Neuronal stem cell (in vitro differentiated cells): ENCODE measurements at regions not wholly inside any gene's neighbourhood (a gene's known extent, or its start where the extent isn't known, plus 50 kb on each side); places are given as distances from the start of the nearest gene placed in this dataset.

ENCODE experiments used
- DNase-seq: peaks from one replicate; pipeline ENCODE4 v3.0.0-alpha.2; 2013; ENCODE audit warnings: low spot score
- H2AFZ ChIP-seq: one replicate; pipeline ENCODE4 v1.6.1; 2013; ENCODE audit warnings: mild to moderate bottlenecking, low read length, inconsistent platforms
- H2AK5ac ChIP-seq: 2 replicates; pipeline ENCODE4 v1.6.1; 2013; ENCODE audit warnings: low read depth, mild to moderate bottlenecking, inconsistent platforms, low read length, moderate library complexity, mixed read lengths
- H2BK120ac ChIP-seq: 2 replicates; pipeline ENCODE4 v1.6.1; 2013; ENCODE audit warnings: low read depth, mild to moderate bottlenecking, inconsistent platforms, low read length, moderate library complexity, mixed read lengths
- H2BK12ac ChIP-seq: one replicate; pipeline ENCODE4 v1.6.1; 2013; ENCODE audit warnings: low read length, inconsistent platforms
- H2BK15ac ChIP-seq: 2 replicates; pipeline ENCODE4 v1.6.1; 2013; ENCODE audit warnings: mild to moderate bottlenecking, low read length, inconsistent platforms, mixed read lengths
- H2BK5ac ChIP-seq: one replicate; pipeline ENCODE4 v1.6.1; 2013; ENCODE audit warnings: inconsistent platforms, mild to moderate bottlenecking, low read length, moderate library complexity
- H3K14ac ChIP-seq: one replicate; pipeline ENCODE4 v1.6.1; 2013; ENCODE audit warnings: low read length, inconsistent platforms
- H3K18ac ChIP-seq: 2 replicates; pipeline ENCODE4 v1.6.1; 2013; ENCODE audit warnings: low read length, inconsistent platforms
- H3K23ac ChIP-seq: 2 replicates; pipeline ENCODE4 v1.6.1; 2013; ENCODE audit warnings: low read depth, mild to moderate bottlenecking, mixed read lengths, low read length, inconsistent platforms; ENCODE audit not compliant: poor library complexity
- H3K27ac ChIP-seq: replicated peaks from 3 replicates; pipeline ENCODE4 v1.5.1; 2013; ENCODE audit warnings: low read length, inconsistent platforms
- H3K27me3 ChIP-seq, 3 experiments: 2 replicates each; pipeline ENCODE4 v1.6.1; 2013; ENCODE audit warnings: low read length in 3 of 3, mild to moderate bottlenecking in 2 of 3, inconsistent platforms in 1 of 3, low read depth in 1 of 3, mixed read lengths in 1 of 3, moderate library complexity in 1 of 3; ENCODE audit not compliant: control insufficient read depth in 3 of 3, insufficient read depth in 3 of 3
- H3K36me3 ChIP-seq, 2 donors: replicated peaks in 1 of 2; 2 replicates each; pipeline ENCODE4 v1.6.1; 2013; ENCODE audit warnings: low read length in 2 of 2; ENCODE audit not compliant: control insufficient read depth in 2 of 2, insufficient read depth in 2 of 2
- H3K4ac ChIP-seq: 2 replicates; pipeline ENCODE4 v1.6.1; 2013; ENCODE audit warnings: inconsistent platforms, mild to moderate bottlenecking, low read length, moderate library complexity
- H3K4me1 ChIP-seq, 2 donors: 1 replicate in 1 of 2; 2 replicates in 1 of 2; pipeline ENCODE4 v1.6.1; 2013; ENCODE audit warnings: low read length in 2 of 2, low read depth in 1 of 2; ENCODE audit not compliant: control insufficient read depth in 2 of 2, insufficient read depth in 1 of 2
- H3K4me2 ChIP-seq: one replicate; pipeline ENCODE4 v1.6.1; 2013; ENCODE audit warnings: mild to moderate bottlenecking, low read length, inconsistent platforms; ENCODE audit not compliant: insufficient read depth, poor library complexity, severe bottlenecking
- H3K4me3 ChIP-seq, 2 donors: 2 replicates each; pipeline ENCODE4 v1.5.1; 2013; ENCODE audit warnings: low read length in 2 of 2, mild to moderate bottlenecking in 2 of 2, inconsistent platforms in 1 of 2, moderate library complexity in 1 of 2
- H3K79me1 ChIP-seq: one replicate; pipeline ENCODE4 v1.6.1; 2013; ENCODE audit warnings: low read depth, mild to moderate bottlenecking, inconsistent platforms, low read length, moderate library complexity
- H3K9ac ChIP-seq: one replicate; pipeline ENCODE4 v1.6.1; 2013; ENCODE audit warnings: mild to moderate bottlenecking, low read depth, low read length, inconsistent platforms; ENCODE audit not compliant: poor library complexity
- H3K9me3 ChIP-seq, 2 donors: replicated peaks in 1 of 2; 2 replicates each; pipeline versions ENCODE3 to v1.6.1; 2013; ENCODE audit warnings: low read length in 2 of 2, mild to moderate bottlenecking in 2 of 2, inconsistent platforms in 1 of 2, low read depth in 1 of 2, mixed read lengths in 1 of 2, moderate library complexity in 1 of 2; ENCODE audit not compliant: control insufficient read depth in 2 of 2, insufficient read depth in 1 of 2
- H4K8ac ChIP-seq: one replicate; pipeline ENCODE4 v1.6.1; 2013; ENCODE audit warnings: low read depth, mild to moderate bottlenecking, inconsistent platforms, low read length, moderate library complexity
- H4K91ac ChIP-seq: one replicate; pipeline ENCODE4 v1.6.1; 2013; ENCODE audit warnings: low read length, low read depth, mild to moderate bottlenecking, inconsistent platforms; ENCODE audit not compliant: poor library complexity
- WGBS, 2 donors: extraction: QIAGEN DNeasy Blood & Tissue Kit; methylation state at CpG; one replicate each; pipeline ENCODE4 v1.1.7; 2013; ENCODE audit warnings: missing lambda C conversion rate in 2 of 2, mixed read lengths in 1 of 2; ENCODE audit not compliant: insufficient read length in 2 of 2, insufficient replicate concordance in 1 of 2; ENCODE audit errors: extremely low coverage in 2 of 2; 5-methylcytosine and 5-hydroxymethylcytosine counted together

DNA sequence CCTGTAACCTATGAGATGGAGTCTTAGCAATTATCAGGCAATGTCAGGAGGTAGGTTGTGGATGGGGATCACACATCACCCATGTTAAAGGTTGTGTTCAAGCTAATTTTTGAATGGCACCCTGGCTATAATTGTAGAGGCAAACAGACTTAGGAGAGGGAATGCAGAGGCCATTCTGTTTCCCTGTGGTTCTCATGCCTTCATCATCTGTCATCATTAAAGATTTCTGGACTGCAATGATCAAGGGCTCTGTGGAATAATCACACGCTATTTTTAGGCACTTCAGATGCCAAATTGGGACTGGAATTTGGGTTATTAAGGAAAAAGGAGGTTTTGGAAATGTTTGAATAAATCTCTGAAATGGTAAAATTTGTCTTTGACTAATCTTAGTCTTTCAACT lies 1065.4 kb downstream of the TAF11L14 start:
- Histone ChIP-seq H3K9me3 (no peaks in the 10 kb centered on the region), H3K4me1 (peaks cover 0 to 2% of the 10 kb centered on the region in 2 donors), H3K79me1 (no peaks in the 10 kb centered on the region), H2AK5ac (no peak overlapping the region), H3K9ac (no peak overlapping the region), H3K4me3 (no peak overlapping the region), H4K8ac (no peak overlapping the region), H3K14ac (no peak overlapping the region), H3K23ac (no peak overlapping the region), H2AFZ (no peak overlapping the region), H3K27me3 (no peaks in the 10 kb centered on the region), H2BK15ac (no peak overlapping the region), H3K4ac (no peak overlapping the region), H2BK120ac (no peak overlapping the region), H3K18ac (no peak overlapping the region), H2BK12ac (no peak overlapping the region), H3K4me2 (no peak overlapping the region), H3K36me3 (no peaks in the 10 kb centered on the region), H3K27ac (no peak overlapping the region), H4K91ac (no peak overlapping the region), H2BK5ac (no peak overlapping the region)
- WGBS, 2 donors: no CpG with 5 or more reads among the region's 1 CpG
- DNase-seq: no peak

GRCh38 chr5:18702821-18703220 lies 1068.6 kb downstream of the TAF11L14 start:
- Histone ChIP-seq H2BK5ac (no peak overlapping the region), H2BK12ac (no peak overlapping the region), H3K27ac (no peak overlapping the region), H3K9me3 (no peaks in the 10 kb centered on the region), H3K4ac (no peak overlapping the region), H3K36me3 (no peaks in the 10 kb centered on the region), H2BK15ac (no peak overlapping the region), H3K27me3 (no peaks in the 10 kb centered on the region), H2BK120ac (no peak overlapping the region), H4K91ac (no peak overlapping the region), H3K14ac (no peak overlapping the region), H3K18ac (no peak overlapping the region), H3K23ac (no peak overlapping the region), H2AK5ac (no peak overlapping the region), H3K79me1 (no peaks in the 10 kb centered on the region), H3K4me2 (no peak overlapping the region), H3K4me1 (peaks cover 0 to 2% of the 10 kb centered on the region in 2 donors), H2AFZ (no peak overlapping the region), H4K8ac (no peak overlapping the region), H3K4me3 (no peak overlapping the region), H3K9ac (no peak overlapping the region)
- WGBS, 2 donors: no CpG with 5 or more reads among the region's 1 CpG
- DNase-seq: no peak

- H3K18ac ChIP-seq: no peak overlapping the region
- no peak overlapping the region for H4K8ac ChIP-seq
- no peak overlapping the region for H3K14ac ChIP-seq
- H3K36me3 ChIP-seq: no peaks in the 10 kb centered on the region
- no peak overlapping the region for H2AK5ac ChIP-seq
- H2AFZ ChIP-seq: peak overlapping the region; percentile 13
- no peak overlapping the region for H3K4me3 ChIP-seq
- H4K91ac ChIP-seq: no peak overlapping the region
- H2BK120ac ChIP-seq: no peak overlapping the region
- H3K27me3 ChIP-seq: no peaks in the 10 kb centered on the region
- no peak overlapping the region for H2BK5ac ChIP-seq
- H3K9me3 ChIP-seq: no peaks in the 10 kb centered on the region
- H2BK15ac ChIP-seq: no peak overlapping the region
- no peak for DNase-seq
- H3K4me1 ChIP-seq: peaks cover 0 to 10% of the 10 kb centered on the region in 2 donors
- no peak overlapping the region for H3K4ac ChIP-seq
- WGBS, 2 donors: no CpG with 5 or more reads among the region's 5 CpGs
- H3K23ac ChIP-seq: no peak overlapping the region
- no peak overlapping the region for H3K9ac ChIP-seq
- no peaks in the 10 kb centered on the region for H3K79me1 ChIP-seq
- no peak overlapping the region for H3K4me2 ChIP-seq
- no peak overlapping the region for H3K27ac ChIP-seq
- no peak overlapping the region for H2BK12ac ChIP-seq
Measured at GRCh38 chr5:18712936-18713485, 1078.8 kb downstream of the TAF11L14 start.

DNA sequence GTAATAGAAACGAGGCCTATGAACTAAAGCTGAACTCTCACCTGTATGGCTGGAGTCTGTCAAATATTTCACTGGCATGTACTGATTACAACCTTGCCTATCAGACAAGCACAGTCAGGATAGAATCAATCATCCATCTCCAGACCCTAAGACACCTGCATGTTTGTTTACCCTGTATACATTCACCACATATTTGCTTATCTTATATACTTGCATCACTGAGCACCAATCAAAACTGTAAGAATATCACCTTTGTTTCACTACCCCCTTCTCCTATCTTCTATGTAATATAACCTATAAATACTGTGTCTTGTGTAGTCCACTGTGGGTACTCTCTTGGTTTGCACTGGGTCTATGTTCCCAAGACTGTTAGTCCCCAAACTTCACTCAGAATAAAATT lies 1085.7 kb downstream of the TAF11L14 start:
- Histone ChIP-seq H3K18ac (no peak overlapping the region), H2BK5ac (no peak overlapping the region), H3K36me3 (no peaks in the 10 kb centered on the region), H3K4me2 (no peak overlapping the region), H3K23ac (no peak overlapping the region), H2BK15ac (no peak overlapping the region), H2AK5ac (no peak overlapping the region), H4K8ac (no peak overlapping the region), H2BK12ac (no peak overlapping the region), H3K27me3 (no peaks in the 10 kb centered on the region), H2AFZ (no peak overlapping the region), H3K9me3 (no peaks in the 10 kb centered on the region), H3K9ac (no peak overlapping the region), H3K79me1 (no peaks in the 10 kb centered on the region), H3K4ac (no peak overlapping the region), H3K27ac (no peak overlapping the region), H3K14ac (no peak overlapping the region), H3K4me1 (no peaks in the 10 kb centered on the region), H3K4me3 (no peak overlapping the region), H4K91ac (no peak overlapping the region), H2BK120ac (no peak overlapping the region)
- no CpG with 5 or more reads among the region's 1 CpG for WGBS, 2 donors
- DNase-seq: no peak
